ENCODE measurements at regions not wholly inside any gene's neighbourhood (a gene's known extent, or its start where the extent isn't known, plus 50 kb on each side); places are given as distances from the start of the nearest gene placed in this dataset.

DNA sequence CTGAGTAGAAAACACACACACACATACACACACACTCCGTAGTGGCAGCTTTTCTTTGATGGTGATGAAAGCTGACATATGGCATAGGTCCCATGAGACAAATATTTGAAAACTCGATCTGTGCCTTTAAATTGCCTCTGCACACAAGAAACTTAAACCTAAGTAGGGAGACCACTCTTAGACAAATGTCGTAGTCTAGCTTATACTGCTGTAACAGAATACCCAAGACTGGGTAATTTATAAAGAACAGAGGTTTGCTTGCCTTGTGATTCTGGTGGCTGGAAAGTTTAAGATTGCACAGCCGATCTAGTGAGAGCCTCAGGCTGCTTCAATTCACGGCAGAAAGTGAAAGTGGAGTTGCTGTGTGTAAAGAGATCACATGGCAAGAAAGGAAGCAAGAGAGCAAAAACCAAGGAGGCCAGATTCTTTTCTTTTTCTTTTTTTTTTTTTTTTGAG is 489.4 kb upstream of the SORCS1 start:
- TF ChIP-seq POLR2AphosphoS2 (conservative IDR thresholded peaks at IDR 0.05; ENCODE audit: low read length) (no peak), SMC3 (IDR thresholded peaks at IDR 0.05) (no peak), ZC3H11A (IDR thresholded peaks at IDR 0.05) (no peak)
- TF ChIP-seq, protein P1, sequence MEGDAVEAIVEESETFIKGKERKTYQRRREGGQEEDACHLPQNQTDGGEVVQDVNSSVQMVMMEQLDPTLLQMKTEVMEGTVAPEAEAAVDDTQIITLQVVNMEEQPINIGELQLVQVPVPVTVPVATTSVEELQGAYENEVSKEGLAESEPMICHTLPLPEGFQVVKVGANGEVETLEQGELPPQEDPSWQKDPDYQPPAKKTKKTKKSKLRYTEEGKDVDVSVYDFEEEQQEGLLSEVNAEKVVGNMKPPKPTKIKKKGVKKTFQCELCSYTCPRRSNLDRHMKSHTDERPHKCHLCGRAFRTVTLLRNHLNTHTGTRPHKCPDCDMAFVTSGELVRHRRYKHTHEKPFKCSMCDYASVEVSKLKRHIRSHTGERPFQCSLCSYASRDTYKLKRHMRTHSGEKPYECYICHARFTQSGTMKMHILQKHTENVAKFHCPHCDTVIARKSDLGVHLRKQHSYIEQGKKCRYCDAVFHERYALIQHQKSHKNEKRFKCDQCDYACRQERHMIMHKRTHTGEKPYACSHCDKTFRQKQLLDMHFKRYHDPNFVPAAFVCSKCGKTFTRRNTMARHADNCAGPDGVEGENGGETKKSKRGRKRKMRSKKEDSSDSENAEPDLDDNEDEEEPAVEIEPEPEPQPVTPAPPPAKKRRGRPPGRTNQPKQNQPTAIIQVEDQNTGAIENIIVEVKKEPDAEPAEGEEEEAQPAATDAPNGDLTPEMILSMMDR (IDR thresholded peaks at IDR 0.05), result no peak
- TF ChIP-seq, protein P2, sequence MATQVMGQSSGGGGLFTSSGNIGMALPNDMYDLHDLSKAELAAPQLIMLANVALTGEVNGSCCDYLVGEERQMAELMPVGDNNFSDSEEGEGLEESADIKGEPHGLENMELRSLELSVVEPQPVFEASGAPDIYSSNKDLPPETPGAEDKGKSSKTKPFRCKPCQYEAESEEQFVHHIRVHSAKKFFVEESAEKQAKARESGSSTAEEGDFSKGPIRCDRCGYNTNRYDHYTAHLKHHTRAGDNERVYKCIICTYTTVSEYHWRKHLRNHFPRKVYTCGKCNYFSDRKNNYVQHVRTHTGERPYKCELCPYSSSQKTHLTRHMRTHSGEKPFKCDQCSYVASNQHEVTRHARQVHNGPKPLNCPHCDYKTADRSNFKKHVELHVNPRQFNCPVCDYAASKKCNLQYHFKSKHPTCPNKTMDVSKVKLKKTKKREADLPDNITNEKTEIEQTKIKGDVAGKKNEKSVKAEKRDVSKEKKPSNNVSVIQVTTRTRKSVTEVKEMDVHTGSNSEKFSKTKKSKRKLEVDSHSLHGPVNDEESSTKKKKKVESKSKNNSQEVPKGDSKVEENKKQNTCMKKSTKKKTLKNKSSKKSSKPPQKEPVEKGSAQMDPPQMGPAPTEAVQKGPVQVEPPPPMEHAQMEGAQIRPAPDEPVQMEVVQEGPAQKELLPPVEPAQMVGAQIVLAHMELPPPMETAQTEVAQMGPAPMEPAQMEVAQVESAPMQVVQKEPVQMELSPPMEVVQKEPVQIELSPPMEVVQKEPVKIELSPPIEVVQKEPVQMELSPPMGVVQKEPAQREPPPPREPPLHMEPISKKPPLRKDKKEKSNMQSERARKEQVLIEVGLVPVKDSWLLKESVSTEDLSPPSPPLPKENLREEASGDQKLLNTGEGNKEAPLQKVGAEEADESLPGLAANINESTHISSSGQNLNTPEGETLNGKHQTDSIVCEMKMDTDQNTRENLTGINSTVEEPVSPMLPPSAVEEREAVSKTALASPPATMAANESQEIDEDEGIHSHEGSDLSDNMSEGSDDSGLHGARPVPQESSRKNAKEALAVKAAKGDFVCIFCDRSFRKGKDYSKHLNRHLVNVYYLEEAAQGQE (IDR thresholded peaks at IDR 0.05), result no peak
